HEK293 (cell line): ENCODE measurements at regions not wholly inside any gene's neighbourhood (a gene's known extent, or its start where the extent isn't known, plus 50 kb on each side); places are given as distances from the start of the nearest gene placed in this dataset.

Experiments
- CTCF ChIA-PET: fragments of 350-600 bp; formaldehyde crosslinking; extraction: SDS; loops from one replicate; lab custom pipeline; 2021; ENCODE audit warnings: antibody characterized with exemption; lab: Yijun Ruan, JAX
- POLR2A ChIA-PET: fragments of 300-600 bp; formaldehyde crosslinking; extraction: SDS; loops from one replicate; lab custom pipeline; 2020; ENCODE audit warnings: antibody characterized with exemption, inconsistent platforms; lab: Yijun Ruan, JAX
- H3K27ac ChIP-seq: fragments of 200-500 bp; sonication (Bioruptor generic); 2 replicates; pipeline ENCODE4 v1.5.1; 2014; ENCODE audit warnings: low read depth, low read length, control low read depth, inconsistent platforms; ENCODE audit errors: extremely low read depth
- H3K36me3 ChIP-seq, 2 experiments: fragments of 200-500 bp in 1 of 2; sonication (Bioruptor generic) in 1 of 2; 1 replicate in 1 of 2; 2 replicates in 1 of 2; pipeline ENCODE4 v1.5.1; 2014 to 2017; ENCODE audit warnings: inconsistent platforms in 2 of 2, low read length in 2 of 2; ENCODE audit not compliant: control insufficient read depth in 2 of 2, insufficient read depth in 1 of 2
- H3K4me1 ChIP-seq: fragments of 200-500 bp; sonication (Bioruptor generic); 2 replicates; pipeline ENCODE4 v1.5.1; 2014; ENCODE audit warnings: mild to moderate bottlenecking, low read length, inconsistent platforms; ENCODE audit not compliant: control insufficient read depth, insufficient read depth
- H3K4me3 ChIP-seq: 2 replicates; pipeline ENCODE4 v1.5.1; 2011; ENCODE audit warnings: low read depth, mild to moderate bottlenecking, control low read depth, low read length, moderate library complexity
- H3K9me3 ChIP-seq: fragments of 200-500 bp; sonication (Bioruptor generic); 2 replicates; pipeline ENCODE4 v1.5.1; 2014; ENCODE audit warnings: low read depth, low read length, inconsistent platforms; ENCODE audit not compliant: control insufficient read depth, insufficient read depth
- ATF2 ChIP-seq: fragments of 450-650 bp; formaldehyde crosslinking; IDR thresholded peaks from 2 replicates; pipeline ENCODE4 v1.5.1; 2016; ENCODE audit warnings: missing biosample characterization, missing genetic modification characterization, low read depth
- GLI2 ChIP-seq: fragments of 450-650 bp; formaldehyde crosslinking; IDR thresholded peaks from 2 replicates; pipeline ENCODE4; 2017; ENCODE audit warnings: missing biosample characterization, missing genetic modification characterization, low read depth, borderline replicate concordance
- MEIS1 ChIP-seq: sonication (generic); formaldehyde crosslinking; IDR thresholded peaks from 2 replicates; pipeline ENCODE4 v1.8.1; 2022; ENCODE audit warnings: missing genetic modification reagents, mild to moderate bottlenecking, borderline replicate concordance
- OVOL3 ChIP-seq: fragments of 450-650 bp; formaldehyde crosslinking; IDR thresholded peaks from 2 replicates; pipeline ENCODE4 v1.5.1; 2016; ENCODE audit warnings: missing biosample characterization, missing genetic modification characterization
- SALL2 ChIP-seq: fragments of 450-650 bp; formaldehyde crosslinking; IDR thresholded peaks from 2 replicates; pipeline ENCODE4 v1.5.0; 2017; ENCODE audit warnings: missing biosample characterization, mild to moderate bottlenecking, missing genetic modification characterization, borderline replicate concordance
- SETDB1 ChIP-seq: IDR thresholded peaks from one replicate; pipeline ENCODE4 v1.6.1; 2017; ENCODE audit warnings: mild to moderate bottlenecking, low read length, moderate library complexity, mixed read lengths; ENCODE audit not compliant: insufficient read length
- ZBTB1 ChIP-seq: fragments of 450-650 bp; formaldehyde crosslinking; IDR thresholded peaks from 2 replicates; pipeline ENCODE4 v1.5.1; 2016; ENCODE audit warnings: missing biosample characterization, missing genetic modification characterization
- ZBTB20 ChIP-seq: fragments of 450-650 bp; formaldehyde crosslinking; IDR thresholded peaks from 2 replicates; pipeline ENCODE4 v1.5.1; 2016; ENCODE audit warnings: missing biosample characterization, missing genetic modification characterization
- ZNF132 ChIP-seq: fragments of 450-650 bp; formaldehyde crosslinking; IDR thresholded peaks from 2 replicates; pipeline ENCODE4 v1.5.1; 2017; ENCODE audit warnings: missing biosample characterization, missing genetic modification characterization, borderline replicate concordance
- ZNF133 ChIP-seq: fragments of 450-650 bp; formaldehyde crosslinking; IDR thresholded peaks from 2 replicates; pipeline ENCODE4 v1.5.1; 2016; ENCODE audit warnings: missing biosample characterization, missing genetic modification characterization
- ZNF157 ChIP-seq: fragments of 450-650 bp; formaldehyde crosslinking; IDR thresholded peaks from 2 replicates; pipeline ENCODE4 v1.5.1; 2016; ENCODE audit warnings: missing biosample characterization, missing genetic modification characterization
- ZNF16 ChIP-seq: fragments of 450-650 bp; formaldehyde crosslinking; IDR thresholded peaks from 2 replicates; pipeline ENCODE4 v1.5.1; 2016; ENCODE audit warnings: low read depth, missing biosample characterization, missing genetic modification characterization
- ZNF211 ChIP-seq: fragments of 450-650 bp; formaldehyde crosslinking; IDR thresholded peaks from 2 replicates; pipeline ENCODE4 v1.5.1; 2016; ENCODE audit warnings: low read depth, missing biosample characterization, missing genetic modification characterization
- ZNF280D ChIP-seq: fragments of 450-650 bp; formaldehyde crosslinking; IDR thresholded peaks from 2 replicates; pipeline ENCODE4 v1.5.1; 2016; ENCODE audit warnings: missing biosample characterization, missing genetic modification characterization
- ZNF341 ChIP-seq: fragments of 450-650 bp; formaldehyde crosslinking; IDR thresholded peaks from 2 replicates; pipeline ENCODE4; 2016; ENCODE audit warnings: low read depth, missing biosample characterization, missing genetic modification characterization
- ZNF423 ChIP-seq: fragments of 450-650 bp; formaldehyde crosslinking; IDR thresholded peaks from 2 replicates; pipeline ENCODE4 v1.5.1; 2016; ENCODE audit warnings: missing biosample characterization, missing genetic modification characterization
- ZNF530 ChIP-seq: fragments of 450-650 bp; formaldehyde crosslinking; IDR thresholded peaks from 2 replicates; pipeline ENCODE4 v1.5.1; 2016; ENCODE audit warnings: low read depth, missing biosample characterization, missing genetic modification characterization
- ZNF580 ChIP-seq: fragments of 450-650 bp; formaldehyde crosslinking; IDR thresholded peaks from 2 replicates; pipeline ENCODE4 v1.5.1; 2016; ENCODE audit warnings: missing biosample characterization, missing genetic modification characterization
- ZNF585B ChIP-seq: fragments of 450-650 bp; formaldehyde crosslinking; IDR thresholded peaks from 2 replicates; pipeline ENCODE4 v1.5.1; 2016; ENCODE audit warnings: missing biosample characterization, missing genetic modification characterization
- ZNF624 ChIP-seq: fragments of 450-650 bp; formaldehyde crosslinking; IDR thresholded peaks from 2 replicates; pipeline ENCODE4 v1.5.1; 2017; ENCODE audit warnings: missing biosample characterization, missing genetic modification characterization
- ZNF645 ChIP-seq: fragments of 450-650 bp; formaldehyde crosslinking; IDR thresholded peaks from 2 replicates; pipeline ENCODE4; 2016; ENCODE audit warnings: missing biosample characterization, missing genetic modification characterization
- ZNF658 ChIP-seq: fragments of 450-650 bp; formaldehyde crosslinking; IDR thresholded peaks from 2 replicates; pipeline ENCODE4; 2016; ENCODE audit warnings: missing biosample characterization, missing genetic modification characterization
- ZNF660 ChIP-seq: fragments of 450-650 bp; IDR thresholded peaks from 2 replicates; pipeline ENCODE4 v1.5.1; 2018; ENCODE audit warnings: missing biosample characterization, mild to moderate bottlenecking, missing genetic modification characterization
- ZNF747 ChIP-seq: fragments of 450-650 bp; formaldehyde crosslinking; IDR thresholded peaks from 2 replicates; pipeline ENCODE4 v1.5.1; 2016; ENCODE audit warnings: missing biosample characterization, missing genetic modification characterization
- ZNF777 ChIP-seq: fragments of 450-650 bp; formaldehyde crosslinking; IDR thresholded peaks from 2 replicates; pipeline ENCODE4 v1.5.1; 2017; ENCODE audit warnings: missing biosample characterization, missing genetic modification characterization, borderline replicate concordance
- ZNF792 ChIP-seq: fragments of 450-650 bp; formaldehyde crosslinking; IDR thresholded peaks from 2 replicates; pipeline ENCODE4 v1.5.1; 2016; ENCODE audit warnings: missing biosample characterization, missing genetic modification characterization
- ZSCAN16 ChIP-seq: fragments of 450-650 bp; formaldehyde crosslinking; IDR thresholded peaks from 2 replicates; pipeline ENCODE4 v1.5.1; 2016; ENCODE audit warnings: missing biosample characterization, missing genetic modification characterization
- ZSCAN18 ChIP-seq: fragments of 450-650 bp; formaldehyde crosslinking; IDR thresholded peaks from 2 replicates; pipeline ENCODE4 v1.5.1; 2016; ENCODE audit warnings: missing biosample characterization, missing genetic modification characterization
- ZSCAN30 ChIP-seq: fragments of 450-650 bp; IDR thresholded peaks from 2 replicates; pipeline ENCODE4 v1.5.1; 2018; ENCODE audit warnings: missing biosample characterization, mild to moderate bottlenecking, missing genetic modification characterization, moderate library complexity

GRCh38 chr1:168918860-168919741 is 187.4 kb upstream of the ATP1B1 start:
- Histone ChIP-seq H3K27ac (no peak overlapping the region), H3K36me3 (no peaks in the 10 kb centered on the region), H3K4me3 (no peak overlapping the region), H3K4me1 (no peaks in the 10 kb centered on the region), H3K9me3 (no peaks in the 10 kb centered on the region)
- POLR2A ChIA-PET = no interaction called here
- TF ChIP-seq ZNF580 (no peak), ZBTB20 (tag by site-specific recombination) (no peak), ZNF341 (tag by site-specific recombination) (no peak), ZBTB1 (tag by site-specific recombination) (no peak), ZNF132 (tag by site-specific recombination) (no peak), ZNF660 (tag by site-specific recombination) (no peak), ZNF530 (tag by site-specific recombination) (no peak), ZNF585B (tag by site-specific recombination) (no peak), MEIS1 (CRISPR knock-in tag) (no peak), ZNF157 (tag by site-specific recombination) (no peak), SETDB1 (no peak), SALL2 (tag by site-specific recombination) (no peak), GLI2 (tag by site-specific recombination) (no peak), ZSCAN16 (no peak), ATF2 (tag by site-specific recombination) (no peak), ZNF280D (tag by site-specific recombination) (no peak), ZNF16 (tag by site-specific recombination) (no peak), ZSCAN30 (tag by site-specific recombination) (no peak), ZNF211 (tag by site-specific recombination) (no peak)
- CTCF ChIA-PET = no interaction called here

GRCh38 chr1:168920456-168921094 is 185.9 kb upstream of the ATP1B1 start:
- Histone ChIP-seq H3K36me3 (no peaks in the 10 kb centered on the region), H3K9me3 (no peaks in the 10 kb centered on the region), H3K27ac (no peak overlapping the region), H3K4me1 (no peaks in the 10 kb centered on the region), H3K4me3 (no peak overlapping the region)
- ChIA-PET POLR2A (no interaction called here), CTCF (no interaction called here)
- TF ChIP-seq ZNF658 (tag by site-specific recombination) (no peak), ZNF792 (tag by site-specific recombination) (no peak), SETDB1 (no peak), ZNF747 (tag by site-specific recombination) (no peak), ZNF423 (no peak), ZNF133 (tag by site-specific recombination) (no peak), ZNF624 (tag by site-specific recombination) (no peak), ZSCAN18 (no peak), OVOL3 (no peak), ZNF777 (no peak), ZNF645 (tag by site-specific recombination) (no peak)
